ENCODE measurements at regions not wholly inside any gene's neighbourhood (a gene's known extent, or its start where the extent isn't known, plus 50 kb on each side); places are given as distances from the start of the nearest gene placed in this dataset.

DNA sequence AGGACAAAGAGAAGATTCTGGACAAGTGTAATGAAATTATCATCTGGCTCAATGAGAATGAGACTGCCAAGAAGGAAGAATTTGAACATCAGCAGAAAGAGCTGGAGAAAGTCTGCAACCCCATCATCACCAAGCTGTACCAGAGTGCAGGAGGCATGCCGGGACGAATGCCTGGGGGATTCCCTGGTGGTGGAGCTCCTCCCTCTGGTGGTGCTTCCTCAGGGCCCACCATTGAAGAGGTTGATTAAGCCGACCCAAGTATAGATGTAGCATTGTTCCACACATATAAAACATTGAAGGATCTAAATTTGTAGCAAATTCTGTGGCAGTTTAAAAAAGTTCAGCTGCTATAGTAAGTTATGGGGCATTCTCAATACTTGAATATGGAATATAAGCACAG lies 174.3 kb upstream of the CCND2 start:
- no peak for DNase-seq

GRCh38 chr12:4091016-4091743 lies 182.4 kb upstream of the CCND2 start:
- DNase-seq = no peak

- no peak for DNase-seq
Observed at GRCh38 chr12:4089956-4090355, 183.6 kb upstream of the CCND2 start.

DNA sequence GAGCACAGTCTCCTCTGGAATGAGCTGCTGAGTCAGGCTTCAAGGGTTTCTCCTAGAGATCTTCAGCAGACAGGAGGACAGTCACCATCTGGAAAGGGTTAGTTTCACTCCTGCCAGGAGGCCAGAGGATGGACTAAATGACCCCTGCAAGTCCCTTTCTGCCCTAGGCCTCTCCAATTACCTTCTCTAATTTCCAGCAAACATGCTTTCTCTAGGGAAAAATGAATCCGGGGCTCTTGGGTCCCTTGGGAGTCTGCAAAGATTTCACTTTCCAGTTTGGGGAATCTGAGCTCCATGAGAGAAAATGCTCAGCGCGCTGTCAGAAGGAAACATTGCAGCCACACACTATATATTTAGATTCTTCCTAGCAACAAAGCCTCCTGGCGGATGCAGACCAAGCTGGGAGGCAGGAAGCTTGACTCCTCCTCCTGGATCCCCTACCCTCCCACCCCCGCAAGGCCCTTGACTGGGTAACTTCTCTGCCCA lies 184.4 kb upstream of the CCND2 start:
- no peak for DNase-seq

GRCh38 chr12:4088451-4088850 lies 185.1 kb upstream of the CCND2 start:
- DNase-seq = no peak

DNA sequence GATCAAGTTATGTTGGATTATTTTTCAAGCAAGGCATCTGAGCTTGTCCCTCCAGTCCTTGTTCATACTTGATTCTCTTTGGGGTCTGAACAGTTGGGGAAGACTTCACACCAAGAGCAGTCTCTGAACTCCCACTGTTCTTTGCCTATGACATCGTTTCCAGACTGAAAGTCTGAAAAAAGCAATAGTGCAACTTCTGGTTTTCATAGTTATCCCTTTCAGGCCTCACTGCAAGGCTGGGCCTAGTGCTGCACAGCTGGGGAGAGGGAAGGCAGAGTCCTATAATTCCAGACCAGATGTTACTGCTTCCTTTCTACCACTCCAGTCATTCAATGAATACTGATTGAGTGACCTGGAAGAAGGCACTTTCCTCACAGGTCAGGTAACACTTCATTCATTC lies 187.1 kb upstream of the CCND2 start:
- no peak for DNase-seq

GRCh38 chr12:4084573-4084972 lies 189.0 kb upstream of the CCND2 start:
- no peak for DNase-seq

GRCh38 chr12:4082809-4083403 lies 190.7 kb upstream of the CCND2 start:
- DNase-seq = no peak

DNA sequence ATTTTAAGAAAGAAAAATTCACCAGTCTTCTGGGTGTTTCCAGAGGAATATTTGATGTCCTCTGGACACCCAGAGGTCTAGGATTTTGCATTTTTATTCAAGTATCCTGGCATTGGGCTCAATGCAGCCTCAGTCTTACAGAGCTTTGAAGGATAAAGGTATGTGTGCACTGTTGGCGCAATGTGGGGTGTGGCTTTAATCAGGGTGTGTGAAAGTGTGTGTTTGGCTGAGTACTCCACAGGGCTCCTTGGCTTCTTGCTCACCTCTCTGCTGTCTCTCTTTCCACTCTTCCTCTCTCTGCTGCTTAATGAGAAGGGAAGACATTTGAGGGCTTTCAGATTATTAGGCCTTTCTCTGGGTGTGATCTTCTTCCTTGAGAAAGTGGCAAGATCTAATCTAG lies 193.3 kb upstream of the CCND2 start:
- no peak for DNase-seq

GRCh38 chr12:4074129-4074528 lies 199.4 kb upstream of the CCND2 start:
- no peak for DNase-seq

- DNase-seq = no peak
Observed at GRCh38 chr12:4069670-4070010, 196.4 kb upstream of the PARP11 start.

DNA sequence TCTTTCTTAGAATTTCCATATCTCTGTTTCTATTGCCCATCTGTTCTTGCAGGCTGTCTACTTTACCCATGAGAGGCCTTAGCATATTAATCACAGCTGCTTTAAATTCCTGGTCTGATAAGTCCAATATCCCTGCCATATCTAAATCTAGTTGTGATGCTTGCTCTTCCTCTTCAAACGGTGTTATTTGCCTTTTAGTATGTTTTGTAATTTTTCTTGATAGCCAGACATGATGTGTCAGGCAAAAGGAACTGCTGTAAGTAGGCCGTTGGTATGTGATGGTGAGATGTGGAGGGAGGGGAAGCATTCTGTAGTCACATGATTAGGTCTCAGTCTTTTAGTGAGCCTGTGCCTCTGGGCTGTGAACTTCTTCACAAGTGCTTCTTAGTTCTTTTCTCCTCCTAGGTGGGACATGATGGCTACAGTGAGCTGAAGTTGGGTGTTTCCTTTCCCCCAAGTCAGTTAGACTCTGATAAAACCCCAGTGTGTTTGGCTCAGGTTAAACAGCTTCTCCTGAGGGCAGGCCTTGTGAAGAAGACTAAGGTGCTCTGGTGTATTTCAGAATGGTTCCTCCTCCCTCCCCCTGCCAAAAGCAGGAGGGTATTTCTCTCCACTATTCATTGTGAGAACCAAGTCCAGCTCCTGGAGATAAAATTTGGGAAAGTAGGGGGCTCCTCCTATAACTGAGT lies 195.9 kb upstream of the PARP11 start:
- no peak for DNase-seq

DNA sequence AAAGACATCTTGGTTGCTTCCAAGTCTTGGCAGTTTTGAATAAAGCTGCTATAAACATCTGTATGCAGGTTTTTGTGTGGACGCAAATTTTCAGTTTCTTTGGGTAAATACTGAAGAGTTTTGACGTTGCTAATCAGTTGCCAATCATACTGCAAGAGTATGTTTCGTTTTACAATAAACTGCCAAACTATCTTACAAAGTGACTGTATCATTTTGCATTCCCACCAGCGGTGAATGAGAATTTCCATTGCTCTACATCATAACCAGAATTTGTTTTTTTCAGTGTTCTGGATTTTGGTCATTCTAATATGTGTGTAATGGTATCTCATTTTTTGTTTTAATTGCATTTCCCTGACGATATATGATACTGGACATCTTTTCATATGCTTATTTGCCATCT lies 190.8 kb upstream of the PARP11 start:
- no peak for DNase-seq

- DNase-seq = no peak
Observed at GRCh38 chr12:4059898-4060568, 186.8 kb upstream of the PARP11 start.

DNA sequence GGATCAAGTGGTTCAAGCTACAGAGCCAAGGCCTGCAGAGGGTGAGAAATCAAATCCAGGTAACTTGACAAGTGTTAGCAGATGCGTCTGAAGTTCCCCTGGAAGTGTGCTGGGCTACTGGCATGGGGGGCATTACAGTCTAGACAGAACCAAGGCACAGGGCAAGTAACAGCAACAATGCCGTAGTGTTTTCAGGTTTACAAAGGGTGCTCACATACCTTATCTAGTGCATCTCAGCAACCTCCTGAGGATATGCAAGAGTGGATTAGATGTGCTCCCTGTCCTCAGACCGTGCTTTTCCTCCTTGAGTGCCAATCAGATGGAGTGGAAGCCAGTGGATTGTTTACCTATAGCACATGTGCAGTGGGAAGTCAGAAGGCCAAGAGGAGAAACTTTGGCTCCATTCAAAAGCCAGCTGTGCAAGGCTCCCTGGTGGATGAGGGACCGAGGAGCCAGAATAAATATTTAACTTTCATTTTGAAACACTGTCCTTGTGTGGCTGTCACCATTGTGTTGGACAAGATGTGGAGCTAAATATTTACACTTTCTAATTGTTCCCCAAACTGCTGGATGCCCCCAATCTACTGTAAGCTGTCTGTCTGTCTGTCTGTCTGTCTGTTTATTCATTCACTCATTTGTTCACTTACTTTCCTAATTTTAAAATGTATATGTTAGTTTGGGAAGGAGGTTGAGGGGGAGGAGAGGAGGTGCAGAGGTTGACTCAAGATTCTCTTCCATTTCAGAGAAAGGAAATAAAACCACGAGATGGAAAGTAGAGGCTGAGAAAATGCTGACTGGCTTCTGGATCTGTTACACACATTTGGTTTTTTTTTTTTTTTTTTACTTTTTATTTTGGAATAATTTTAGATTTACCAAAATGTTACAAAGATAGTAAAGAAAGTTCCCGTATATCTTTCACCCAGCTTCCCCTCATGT lies 184.0 kb upstream of the PARP11 start:
- DNase-seq = no peak

DNA sequence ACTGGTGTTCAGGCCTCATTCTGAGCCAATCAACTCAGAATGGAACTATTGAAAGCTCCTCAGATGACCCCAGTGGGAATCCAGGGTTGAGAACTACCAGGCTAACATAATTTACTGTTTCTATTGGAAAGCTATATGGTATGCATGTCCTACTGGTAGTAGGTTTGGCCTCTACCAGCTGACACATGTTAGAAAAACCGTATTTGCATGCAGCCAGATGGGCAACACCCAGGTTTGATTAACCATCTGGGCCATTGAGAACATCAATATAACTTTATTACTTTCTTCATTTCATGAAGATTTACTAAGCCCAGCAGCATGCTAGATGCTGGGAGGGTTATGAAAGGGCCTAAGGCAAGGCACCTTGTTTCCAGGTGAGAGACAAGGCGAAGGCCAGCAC lies 181.4 kb upstream of the PARP11 start:
- no peak for DNase-seq

- no peak for DNase-seq
Observed at GRCh38 chr12:4052691-4053090, 179.5 kb upstream of the PARP11 start.

DNA sequence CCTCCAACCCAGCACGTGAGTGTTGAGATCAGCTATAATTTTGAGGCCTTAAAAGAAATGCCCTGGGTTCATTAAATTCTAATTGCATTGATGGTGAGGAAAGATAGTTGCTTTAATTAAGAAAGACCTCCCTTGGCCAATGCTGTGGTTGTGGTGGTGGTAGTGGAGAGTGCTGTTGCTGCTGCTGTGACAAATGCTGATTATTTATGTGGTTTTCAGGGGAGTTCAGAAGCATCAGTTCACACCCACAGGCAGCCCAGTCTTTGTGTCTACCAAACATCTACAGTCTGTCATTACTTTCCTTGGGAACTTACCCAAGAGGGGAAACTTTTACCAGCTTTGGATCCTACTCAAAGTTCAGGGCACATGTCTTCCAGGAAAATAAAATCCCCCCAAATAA lies 178.4 kb upstream of the PARP11 start:
- DNase-seq = no peak

GRCh38 chr12:4050340-4050739 lies 177.1 kb upstream of the PARP11 start:
- DNase-seq = no peak

GRCh38 chr12:4049298-4050080 lies 176.3 kb upstream of the PARP11 start:
- DNase-seq = no peak

GRCh38 chr12:4047421-4047820 lies 174.2 kb upstream of the PARP11 start:
- no peak for DNase-seq

GRCh38 chr12:4046495-4046840 lies 173.3 kb upstream of the PARP11 start:
- DNase-seq = no peak
